ENCODE measurements at regions not wholly inside any gene's neighbourhood (a gene's known extent, or its start where the extent isn't known, plus 50 kb on each side); places are given as distances from the start of the nearest gene placed in this dataset.

- TF ChIP-seq TAF7 (optimal IDR thresholded peaks at IDR 0.05; ENCODE audit: borderline replicate concordance, low read depth, low read length): no peak
Observed at GRCh38 chr7:54259185-54259584, 283.0 kb upstream of the VSTM2A start (continued).

Data from H1 (cell line).